ENCODE measurements at regions not wholly inside any gene's neighbourhood (a gene's known extent, or its start where the extent isn't known, plus 50 kb on each side); places are given as distances from the start of the nearest gene placed in this dataset.
"Not testable (repeated sequence)": the region's sequence is repeated elsewhere in the genome, so short reads cannot be mapped to it uniquely, and the experiment has no call there.

DNA sequence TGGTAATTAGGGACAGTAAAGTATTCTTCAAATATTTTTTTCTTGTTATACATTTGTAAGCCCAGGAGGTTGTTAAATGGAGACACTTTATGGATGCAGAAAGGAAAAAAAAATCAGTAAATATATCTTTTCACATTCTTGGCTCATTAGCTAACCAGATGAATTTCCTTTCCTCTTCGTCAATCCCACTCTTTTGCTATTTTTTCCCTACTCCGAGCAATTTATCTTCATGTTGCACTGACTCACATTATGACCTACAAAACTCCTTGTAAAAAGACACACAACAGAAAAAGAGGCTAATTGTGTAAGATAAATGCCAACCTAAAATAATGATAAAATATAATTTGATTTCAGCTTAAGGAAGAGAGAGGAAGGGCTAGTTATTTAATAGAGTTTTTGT, 472.9 kb upstream of the ZNF337 start:
- 69 to 79% methylated on average over 2 of the region's 2 CpGs for WGBS, 2 donors
- TF ChIP-seq, protein P1, sequence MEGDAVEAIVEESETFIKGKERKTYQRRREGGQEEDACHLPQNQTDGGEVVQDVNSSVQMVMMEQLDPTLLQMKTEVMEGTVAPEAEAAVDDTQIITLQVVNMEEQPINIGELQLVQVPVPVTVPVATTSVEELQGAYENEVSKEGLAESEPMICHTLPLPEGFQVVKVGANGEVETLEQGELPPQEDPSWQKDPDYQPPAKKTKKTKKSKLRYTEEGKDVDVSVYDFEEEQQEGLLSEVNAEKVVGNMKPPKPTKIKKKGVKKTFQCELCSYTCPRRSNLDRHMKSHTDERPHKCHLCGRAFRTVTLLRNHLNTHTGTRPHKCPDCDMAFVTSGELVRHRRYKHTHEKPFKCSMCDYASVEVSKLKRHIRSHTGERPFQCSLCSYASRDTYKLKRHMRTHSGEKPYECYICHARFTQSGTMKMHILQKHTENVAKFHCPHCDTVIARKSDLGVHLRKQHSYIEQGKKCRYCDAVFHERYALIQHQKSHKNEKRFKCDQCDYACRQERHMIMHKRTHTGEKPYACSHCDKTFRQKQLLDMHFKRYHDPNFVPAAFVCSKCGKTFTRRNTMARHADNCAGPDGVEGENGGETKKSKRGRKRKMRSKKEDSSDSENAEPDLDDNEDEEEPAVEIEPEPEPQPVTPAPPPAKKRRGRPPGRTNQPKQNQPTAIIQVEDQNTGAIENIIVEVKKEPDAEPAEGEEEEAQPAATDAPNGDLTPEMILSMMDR (IDR thresholded peaks at IDR 0.05), result no peak
- H3K27ac ChIP-seq, result no peak overlapping the region
- DNase-seq (no peak), ATAC-seq (no peak), FAIRE-seq (peak; percentile 53)
- no peaks in the 10 kb centered on the region for H3K9me3 ChIP-seq
- H3K36me3 ChIP-seq, result no peaks in the 10 kb centered on the region
- no peaks in the 10 kb centered on the region for H3K27me3 ChIP-seq
- no peaks in the 10 kb centered on the region for H3K4me1 ChIP-seq
- H3K4me3 ChIP-seq, result no peak overlapping the region
- intact Hi-C loops (cut with DNase I), result no loop called here

DNA sequence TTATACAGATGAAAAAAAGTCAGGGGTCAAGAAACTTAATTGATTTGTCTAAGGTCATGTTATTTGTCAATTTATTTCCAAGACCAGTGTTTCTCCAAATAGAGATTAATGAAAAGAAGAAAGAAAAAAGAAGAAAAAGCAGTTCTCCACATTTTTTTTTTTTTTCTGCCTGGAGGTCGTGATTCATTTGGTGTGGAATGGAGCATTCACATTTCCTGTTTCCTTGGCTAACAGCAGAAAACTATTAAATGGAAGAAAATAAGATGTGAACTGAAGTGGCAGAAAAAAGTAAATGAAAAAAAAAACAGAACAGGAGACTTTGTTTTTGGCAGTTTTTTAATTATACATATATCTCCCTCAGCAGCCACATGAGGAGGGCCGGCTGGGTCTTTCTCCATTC, 470.8 kb upstream of the ZNF337 start:
- no peak for FAIRE-seq

DNA sequence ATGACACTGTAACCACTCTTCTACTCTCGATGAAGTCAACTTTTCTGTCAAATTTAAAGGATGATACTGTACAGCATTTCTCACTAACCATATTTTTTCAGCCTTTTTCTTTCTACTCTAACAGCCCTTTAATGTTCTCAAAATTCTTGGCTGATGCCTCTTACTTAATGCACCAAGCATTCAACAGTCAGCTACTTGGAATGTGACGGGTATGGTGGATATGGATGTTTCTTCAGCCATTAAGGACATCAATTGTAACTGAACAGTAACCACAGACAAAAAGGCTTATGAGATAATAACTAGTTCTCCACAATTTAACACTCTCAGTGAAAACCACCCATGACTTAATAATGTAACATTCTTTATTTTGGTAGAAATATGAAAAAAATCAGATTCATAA, 467.2 kb upstream of the ZNF337 start:
- Histone ChIP-seq H3K4me3 (no peak overlapping the region), H3K27ac (no peak overlapping the region), H3K9me3 (no peaks in the 10 kb centered on the region), H3K27me3 (no peaks in the 10 kb centered on the region), H3K36me3 (no peaks in the 10 kb centered on the region), H3K4me1 (no peaks in the 10 kb centered on the region)
- intact Hi-C loops (cut with DNase I), result no loop called here
- 43 to 72% methylated on average over 2 of the region's 2 CpGs for WGBS, 2 donors
- ATAC-seq (no peak), FAIRE-seq (no peak), DNase-seq (no peak)
- TF ChIP-seq, protein P1 (IDR thresholded peaks at IDR 0.05), result no peak

More for the DNA sequence above, 470.8 kb upstream of the ZNF337 start:
- no peak overlapping the region for H3K27ac ChIP-seq
- TF ChIP-seq, protein P1 (IDR thresholded peaks at IDR 0.05), result no peak
- intact Hi-C loops (cut with DNase I), result no loop called here
- no peaks in the 10 kb centered on the region for H3K27me3 ChIP-seq
- DNase-seq, result no peak
- no peak overlapping the region for H3K4me3 ChIP-seq
- 47 to 62% methylated on average over 2 of the region's 2 CpGs for WGBS, 2 donors
- no peaks in the 10 kb centered on the region for H3K4me1 ChIP-seq
- ATAC-seq, result no peak
- H3K9me3 ChIP-seq, result no peaks in the 10 kb centered on the region
- H3K36me3 ChIP-seq, result no peaks in the 10 kb centered on the region

DNA sequence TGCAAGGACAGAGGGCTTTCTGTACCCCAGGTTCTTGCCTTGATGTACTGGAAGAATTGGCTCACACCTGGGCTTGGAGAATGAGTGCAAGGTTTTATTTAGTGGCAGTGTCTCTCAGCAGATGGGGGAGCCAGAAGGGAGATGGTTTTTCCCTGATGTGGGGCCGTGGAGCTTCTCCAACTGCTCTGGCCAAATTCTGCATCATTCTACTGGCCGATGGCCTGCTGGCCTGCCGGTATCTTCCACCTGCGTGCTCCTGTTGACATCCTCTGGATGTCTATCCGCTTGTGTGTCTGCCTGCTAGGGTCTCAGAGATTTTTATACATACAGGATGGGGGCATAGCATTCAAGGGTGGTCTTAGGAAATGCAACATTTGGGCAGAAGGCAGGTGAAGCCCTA, 466.5 kb upstream of the ZNF337 start:
- ATAC-seq; FAIRE-seq; intact Hi-C loops (cut with DNase I); DNase-seq; H3K36me3 ChIP-seq; H3K27me3 ChIP-seq; H3K27ac ChIP-seq; H3K4me1 ChIP-seq; H3K4me3 ChIP-seq; H3K9me3 ChIP-seq: not testable (repeated sequence)
- 60 to 72% methylated on average over 5 of the region's 5 CpGs for WGBS, 2 donors

DNA sequence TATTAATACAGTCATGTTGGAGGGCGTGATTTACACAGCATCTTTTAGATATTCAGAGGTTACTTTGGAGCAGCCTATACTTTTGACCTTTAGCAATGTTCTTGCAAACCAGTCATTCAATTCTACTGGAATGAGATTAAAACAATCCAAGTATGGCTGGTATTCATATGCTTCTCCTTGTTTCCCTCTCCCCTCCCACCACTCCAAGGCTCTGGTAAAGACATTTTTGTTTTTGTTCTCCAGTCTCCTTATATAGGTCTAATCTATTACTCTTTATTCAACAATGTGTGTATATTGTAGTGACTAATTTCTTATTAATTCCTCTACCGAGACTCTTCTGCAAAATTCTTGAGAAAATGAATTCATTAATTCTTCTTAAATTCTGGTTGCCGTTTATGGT, 465.1 kb upstream of the ZNF337 start:
- not testable (repeated sequence) for H3K4me3 ChIP-seq
- 72 to 77% methylated on average over 3 of the region's 3 CpGs for WGBS, 2 donors

DNA sequence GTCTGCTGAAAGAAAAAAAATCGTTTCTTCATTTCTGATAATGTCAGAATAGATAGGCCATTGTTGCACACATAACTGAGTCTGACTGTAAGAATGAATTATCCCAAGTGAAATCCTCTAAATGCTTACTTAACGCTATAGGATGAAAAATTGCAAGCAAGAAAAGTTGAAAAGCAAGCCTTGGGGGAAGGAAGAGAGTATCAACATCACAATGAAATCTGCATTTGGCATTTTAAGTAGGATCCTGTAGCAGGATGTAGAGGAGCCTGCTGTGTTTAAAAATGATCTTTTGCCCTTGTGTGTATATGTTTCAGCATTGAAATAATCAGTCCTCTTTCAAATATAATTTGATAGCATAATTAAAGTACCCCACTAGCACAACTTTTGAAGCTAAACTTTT, 464.3 kb upstream of the ZNF337 start:
- DNase-seq; ATAC-seq; H3K4me3 ChIP-seq; H3K27me3 ChIP-seq; H3K36me3 ChIP-seq; H3K27ac ChIP-seq; H3K9me3 ChIP-seq; intact Hi-C loops (cut with DNase I); H3K4me1 ChIP-seq: not testable (repeated sequence)
- FAIRE-seq, result peak; percentile 75
- 7 to 12% methylated on average over 2 of the region's 2 CpGs for WGBS, 2 donors

More for the DNA sequence above, 465.1 kb upstream of the ZNF337 start:
- FAIRE-seq; intact Hi-C loops (cut with DNase I); H3K36me3 ChIP-seq; H3K4me1 ChIP-seq; DNase-seq; H3K27me3 ChIP-seq; H3K27ac ChIP-seq; H3K9me3 ChIP-seq; ATAC-seq: not testable (repeated sequence)

DNA sequence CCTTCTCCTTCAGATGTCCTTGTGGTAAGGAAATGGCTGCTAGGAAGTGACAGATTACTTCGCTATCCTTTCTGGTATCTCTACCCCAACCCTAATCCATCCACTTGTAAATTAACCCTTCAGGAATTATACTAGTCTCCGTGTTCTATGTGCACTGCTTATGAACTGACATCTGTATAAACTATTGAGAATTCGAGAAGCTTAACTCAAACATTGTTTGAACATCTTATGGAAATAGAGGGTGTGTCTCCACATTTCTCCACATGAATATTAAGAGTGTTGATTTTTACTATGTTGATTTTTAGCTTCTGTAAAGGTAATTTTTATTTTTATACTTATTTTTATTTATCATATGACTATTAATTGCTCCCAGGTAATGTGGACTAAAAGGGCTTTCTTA, 457.6 kb upstream of the ZNF337 start:
- intact Hi-C loops (cut with DNase I), result no loop called here
- WGBS, 2 donors, result 46 to 64% methylated on average over 3 of the region's 3 CpGs

More for the DNA sequence above, 457.6 kb upstream of the ZNF337 start:
- Histone ChIP-seq H3K27ac (no peak overlapping the region), H3K36me3 (no peaks in the 10 kb centered on the region), H3K27me3 (no peaks in the 10 kb centered on the region), H3K4me1 (no peaks in the 10 kb centered on the region), H3K4me3 (no peak overlapping the region), H3K9me3 (no peaks in the 10 kb centered on the region)
- TF ChIP-seq, protein P1 (IDR thresholded peaks at IDR 0.05), result no peak
- FAIRE-seq (no peak), ATAC-seq (no peak), DNase-seq (no peak)

Data from pancreas (tissue), 10 donors.